OCI-LY3 (cell line): ENCODE measurements at regions not wholly inside any gene's neighbourhood (a gene's known extent, or its start where the extent isn't known, plus 50 kb on each side); places are given as distances from the start of the nearest gene placed in this dataset.

Experiments used
- CTCF ChIP-seq: fragments of 200-600, 300-600 bp; sonication (generic); IDR thresholded peaks from 2 replicates; pipeline ENCODE4 v1.5.1; 2014; ENCODE audit warnings: antibody characterized with exemption, low read length, low read depth
- EZH2phosphoT487 ChIP-seq: fragments of 200-600 bp; shearing (Covaris generic); IDR thresholded peaks from 2 replicates; pipeline ENCODE4 v1.6.1; 2018; ENCODE audit warnings: antibody characterized with exemption, mixed run types, low read depth

- TF ChIP-seq CTCF = no peak
- TF ChIP-seq EZH2phosphoT487 = no peak
Observed at GRCh38 chr10:47078393-47079203, 167.4 kb downstream of the PTPN20 start.
